Right atrium auricular region (tissue), 2 donors: ENCODE measurements at regions not wholly inside any gene's neighbourhood (a gene's known extent, or its start where the extent isn't known, plus 50 kb on each side); places are given as distances from the start of the nearest gene placed in this dataset.

Experiments used
- DNase-seq: peaks from one replicate; pipeline ENCODE4 v3.0.0-alpha.2; 2019; ENCODE audit warnings: low spot score
- H3K27ac ChIP-seq, 2 donors: fragments of 200-600 bp; sonication (generic); 1 replicate in 1 of 2; 2 replicates in 1 of 2; pipeline ENCODE4 v1.5.1; 2016 to 2019
- H3K27me3 ChIP-seq, 2 donors: fragments of 200-600 bp; sonication (generic); one replicate each; pipeline versions ENCODE4 v1.5.1 to v1.6.0; 2017 to 2019
- H3K36me3 ChIP-seq: fragments of 200-600 bp; sonication (generic); one replicate; pipeline ENCODE4 v1.5.1; 2016
- H3K4me1 ChIP-seq, 2 donors: fragments of 200-600 bp; sonication (generic); one replicate each; pipeline versions ENCODE4 v1.5.1 to v1.6.0; 2017 to 2019
- H3K4me3 ChIP-seq, 2 donors: fragments of 200-600 bp; sonication (generic); 1 replicate in 1 of 2; 2 replicates in 1 of 2; pipeline ENCODE4 v1.5.1; 2017 to 2019; ENCODE audit warnings: mild to moderate bottlenecking in 1 of 2, moderate library complexity in 1 of 2
- H3K9me3 ChIP-seq, 2 donors: fragments of 200-600 bp; sonication (generic); one replicate each; pipeline ENCODE4 v1.5.1; 2019
- TF ChIP-seq, protein P1 (sequence below), 2 donors: fragments of 200-600 bp; sonication (generic); IDR thresholded peaks; one replicate each; pipeline ENCODE4 v1.5.1; 2019; ENCODE audit warnings: antibody characterized with exemption in 2 of 2

DNA sequence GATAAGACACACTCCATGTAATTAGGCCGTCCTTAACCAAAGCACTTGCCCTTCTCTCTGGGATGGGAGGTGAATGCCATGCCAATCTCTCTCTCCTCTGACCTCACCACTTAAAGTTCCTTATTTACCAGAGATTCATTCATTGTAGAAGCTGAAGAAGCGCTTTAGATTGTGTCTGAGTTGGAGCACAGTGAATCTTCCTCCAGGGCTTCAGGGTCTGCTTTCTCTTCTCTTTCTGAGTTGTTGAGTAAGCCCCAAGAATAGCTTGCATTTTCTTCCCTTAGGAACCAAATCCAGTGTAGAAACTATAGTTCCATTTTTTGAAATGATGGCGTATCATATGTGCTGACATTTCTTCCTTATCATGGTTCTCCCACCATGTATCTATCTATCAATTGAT is 104.5 kb upstream of the MAML3 start:
- Histone ChIP-seq H3K4me1 (peaks cover 0 to 6% of the 10 kb centered on the region in 2 donors), H3K27ac (no peak overlapping the region), H3K36me3 (no peaks in the 10 kb centered on the region), H3K4me3 (no peak overlapping the region), H3K27me3 (no peaks in the 10 kb centered on the region), H3K9me3 (no peaks in the 10 kb centered on the region)
- TF ChIP-seq, protein P1, sequence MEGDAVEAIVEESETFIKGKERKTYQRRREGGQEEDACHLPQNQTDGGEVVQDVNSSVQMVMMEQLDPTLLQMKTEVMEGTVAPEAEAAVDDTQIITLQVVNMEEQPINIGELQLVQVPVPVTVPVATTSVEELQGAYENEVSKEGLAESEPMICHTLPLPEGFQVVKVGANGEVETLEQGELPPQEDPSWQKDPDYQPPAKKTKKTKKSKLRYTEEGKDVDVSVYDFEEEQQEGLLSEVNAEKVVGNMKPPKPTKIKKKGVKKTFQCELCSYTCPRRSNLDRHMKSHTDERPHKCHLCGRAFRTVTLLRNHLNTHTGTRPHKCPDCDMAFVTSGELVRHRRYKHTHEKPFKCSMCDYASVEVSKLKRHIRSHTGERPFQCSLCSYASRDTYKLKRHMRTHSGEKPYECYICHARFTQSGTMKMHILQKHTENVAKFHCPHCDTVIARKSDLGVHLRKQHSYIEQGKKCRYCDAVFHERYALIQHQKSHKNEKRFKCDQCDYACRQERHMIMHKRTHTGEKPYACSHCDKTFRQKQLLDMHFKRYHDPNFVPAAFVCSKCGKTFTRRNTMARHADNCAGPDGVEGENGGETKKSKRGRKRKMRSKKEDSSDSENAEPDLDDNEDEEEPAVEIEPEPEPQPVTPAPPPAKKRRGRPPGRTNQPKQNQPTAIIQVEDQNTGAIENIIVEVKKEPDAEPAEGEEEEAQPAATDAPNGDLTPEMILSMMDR (IDR thresholded peaks at IDR 0.05) = no peak
- no peak for DNase-seq

DNA sequence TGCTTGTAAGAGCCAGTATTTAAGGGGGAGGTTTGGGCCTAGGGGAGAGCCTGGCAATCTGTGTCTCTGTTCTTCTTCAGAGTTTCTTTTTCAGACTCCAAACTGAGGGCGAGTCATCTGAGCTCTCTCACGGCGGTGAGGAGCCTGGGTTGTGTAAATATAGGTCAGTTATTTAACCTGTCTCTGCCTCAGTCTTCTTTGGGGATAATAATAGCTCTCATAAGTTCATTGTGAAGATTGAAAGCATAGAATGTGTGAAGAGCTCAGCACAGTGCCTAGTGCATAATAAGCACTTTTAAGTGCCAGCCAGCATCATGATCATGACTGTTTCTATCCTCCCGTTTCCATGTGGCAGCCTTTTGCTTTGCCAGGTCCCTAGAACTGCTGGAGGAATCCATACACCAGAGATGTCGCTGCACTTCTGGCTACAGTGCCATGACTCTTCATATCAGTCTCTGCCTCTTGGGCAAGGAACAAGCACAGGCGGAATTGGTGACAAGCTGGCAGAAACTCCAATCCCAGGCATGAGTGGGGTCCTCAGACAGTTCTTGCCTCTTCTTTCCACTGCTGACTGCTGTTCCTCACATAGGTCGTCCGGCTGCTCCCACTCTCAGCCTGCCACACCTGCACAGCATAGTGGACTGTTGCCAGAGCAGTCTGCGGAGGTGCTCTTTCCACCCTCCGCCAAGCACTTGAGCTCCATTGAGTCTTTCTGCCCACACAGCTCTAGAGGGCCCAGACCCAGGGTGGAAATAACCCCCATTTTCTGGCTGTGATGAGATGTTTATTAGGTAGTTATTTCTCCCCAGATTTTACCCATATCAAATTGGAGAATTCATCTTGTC is 103.7 kb upstream of the MAML3 start:
- Histone ChIP-seq H3K9me3 (no peaks in the 10 kb centered on the region), H3K27me3 (no peaks in the 10 kb centered on the region), H3K4me3 (no peak overlapping the region), H3K27ac (peak overlapping the region in 1 of 2 donors; percentile 18), H3K36me3 (no peaks in the 10 kb centered on the region), H3K4me1 (peaks cover 0 to 9% of the 10 kb centered on the region in 2 donors)
- TF ChIP-seq, protein P1 (IDR thresholded peaks at IDR 0.05) = no peak
- DNase-seq = no peak

DNA sequence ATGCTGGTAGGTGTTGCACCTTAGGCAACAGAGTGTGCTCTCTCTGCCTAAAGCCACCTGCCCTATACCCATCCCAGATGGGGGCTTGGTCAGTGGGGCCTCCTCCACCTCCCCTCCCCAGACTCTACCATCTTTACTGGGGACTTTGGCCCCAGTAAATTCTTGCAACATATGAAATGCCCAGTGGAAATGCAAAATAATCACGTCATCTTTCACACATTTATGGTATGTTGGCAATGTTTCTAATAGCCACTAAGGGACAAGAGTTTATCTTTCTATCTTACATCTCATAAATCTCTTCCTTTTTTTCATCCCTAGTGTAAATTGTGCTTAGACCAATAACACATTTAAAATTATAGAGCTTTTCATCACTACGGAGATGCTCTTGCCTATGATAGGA is 103.0 kb upstream of the MAML3 start:
- Histone ChIP-seq H3K36me3 (no peaks in the 10 kb centered on the region), H3K4me1 (peaks cover 0 to 15% of the 10 kb centered on the region in 2 donors), H3K27me3 (no peaks in the 10 kb centered on the region), H3K4me3 (no peak overlapping the region), H3K27ac (no peak overlapping the region), H3K9me3 (no peaks in the 10 kb centered on the region)
- no peak for DNase-seq
- TF ChIP-seq, protein P1 (IDR thresholded peaks at IDR 0.05) = no peak

DNA sequence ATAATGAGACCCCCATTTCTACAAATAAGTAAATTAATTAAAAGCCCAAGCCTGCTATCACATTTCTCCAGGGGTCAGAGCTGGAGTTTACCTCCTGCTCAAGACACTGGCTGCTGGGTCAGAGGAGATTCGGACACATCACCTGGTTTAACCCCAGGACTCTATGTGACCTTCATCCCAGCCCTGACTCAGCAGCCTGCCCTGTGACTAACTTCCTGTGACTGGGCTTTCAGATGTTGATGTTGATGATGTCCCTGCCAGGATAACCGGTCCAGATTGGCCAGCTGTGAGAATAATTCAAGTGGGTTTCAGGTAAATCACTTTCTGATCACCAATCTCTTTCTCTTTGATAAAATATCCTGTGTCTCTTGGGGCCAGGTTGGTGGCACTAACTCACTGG is 102.4 kb upstream of the MAML3 start:
- DNase-seq = no peak
- Histone ChIP-seq H3K27ac (no peak overlapping the region), H3K9me3 (no peaks in the 10 kb centered on the region), H3K36me3 (no peaks in the 10 kb centered on the region), H3K27me3 (no peaks in the 10 kb centered on the region), H3K4me1 (peaks cover 0 to 15% of the 10 kb centered on the region in 2 donors), H3K4me3 (no peak overlapping the region)
- TF ChIP-seq, protein P1 (IDR thresholded peaks at IDR 0.05) = no peak

DNA sequence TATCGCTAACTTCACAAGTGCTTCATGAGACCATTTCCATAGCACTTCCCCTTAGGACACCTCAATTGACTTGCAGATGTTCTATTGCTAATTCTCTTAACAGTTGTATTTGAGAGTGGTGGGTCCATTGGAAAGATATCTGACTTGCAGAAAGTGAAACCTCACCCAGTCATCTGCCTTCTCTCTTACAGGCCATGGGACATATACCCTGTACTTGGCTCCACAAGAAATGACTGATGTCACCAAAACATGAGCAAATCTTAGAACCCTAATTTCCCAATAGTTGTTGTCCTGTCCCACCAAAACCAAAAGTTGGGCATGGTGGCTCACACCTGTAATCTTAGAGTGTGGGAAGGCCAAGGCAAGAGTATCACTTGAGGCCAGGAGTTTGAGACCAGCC is 101.9 kb upstream of the MAML3 start:
- TF ChIP-seq, protein P1 (IDR thresholded peaks at IDR 0.05) = no peak

More for the DNA sequence above, 101.9 kb upstream of the MAML3 start:
- Histone ChIP-seq H3K36me3 (no peaks in the 10 kb centered on the region), H3K27me3 (no peaks in the 10 kb centered on the region), H3K4me3 (no peak overlapping the region), H3K4me1 (peaks cover 0 to 15% of the 10 kb centered on the region in 2 donors), H3K9me3 (no peaks in the 10 kb centered on the region), H3K27ac (no peak overlapping the region)
- DNase-seq = no peak
